GM21786 (cell line): ENCODE measurements at regions not wholly inside any gene's neighbourhood (a gene's known extent, or its start where the extent isn't known, plus 50 kb on each side); places are given as distances from the start of the nearest gene placed in this dataset.

Experiments used
- ATAC-seq: cut with Tn5 transposase; IDR thresholded peaks from one replicate; pipeline ENCODE4 v1.9.1; 2021; ENCODE audit not compliant: unreplicated experiment

DNA sequence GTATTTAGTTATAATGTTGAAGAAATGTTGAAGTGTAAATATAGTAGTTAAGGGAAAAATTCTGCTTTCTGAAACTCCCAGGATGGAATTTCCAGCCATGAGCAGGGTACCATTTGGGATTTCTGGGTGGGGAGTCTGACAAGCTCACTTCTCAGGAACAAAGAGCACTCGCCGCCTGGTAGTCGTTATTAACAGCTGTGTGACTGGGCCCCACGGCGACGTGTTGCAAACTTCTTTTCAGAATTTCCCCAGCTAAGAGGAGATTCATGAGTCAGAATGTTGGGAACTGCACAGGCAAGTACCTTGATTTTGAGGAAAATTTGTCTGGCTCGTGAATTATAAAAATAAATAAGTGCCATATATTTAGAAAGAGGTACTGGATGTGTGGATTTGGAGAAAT, 103.7 kb downstream of the LACC1 start:
- ATAC-seq = no peak

DNA sequence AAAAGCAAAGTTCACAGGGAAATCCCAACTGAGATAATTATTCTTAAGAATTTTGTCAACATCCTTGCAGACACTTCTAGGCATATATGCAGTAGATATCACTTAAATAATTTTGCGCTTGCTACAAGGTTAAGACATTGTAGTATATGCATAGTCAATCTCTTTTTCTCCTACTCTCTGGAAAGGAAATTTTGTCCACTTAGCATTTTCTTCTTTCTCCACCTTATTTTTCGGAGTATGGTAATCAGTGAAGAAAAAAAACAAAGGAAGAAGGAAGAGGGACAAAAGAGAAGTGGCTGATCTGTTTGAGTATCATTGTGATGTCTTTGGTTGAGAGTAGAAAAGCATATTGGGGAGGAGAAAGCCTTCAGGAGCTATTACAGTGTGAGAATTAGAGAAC, 104.6 kb downstream of the LACC1 start:
- no peak for ATAC-seq

DNA sequence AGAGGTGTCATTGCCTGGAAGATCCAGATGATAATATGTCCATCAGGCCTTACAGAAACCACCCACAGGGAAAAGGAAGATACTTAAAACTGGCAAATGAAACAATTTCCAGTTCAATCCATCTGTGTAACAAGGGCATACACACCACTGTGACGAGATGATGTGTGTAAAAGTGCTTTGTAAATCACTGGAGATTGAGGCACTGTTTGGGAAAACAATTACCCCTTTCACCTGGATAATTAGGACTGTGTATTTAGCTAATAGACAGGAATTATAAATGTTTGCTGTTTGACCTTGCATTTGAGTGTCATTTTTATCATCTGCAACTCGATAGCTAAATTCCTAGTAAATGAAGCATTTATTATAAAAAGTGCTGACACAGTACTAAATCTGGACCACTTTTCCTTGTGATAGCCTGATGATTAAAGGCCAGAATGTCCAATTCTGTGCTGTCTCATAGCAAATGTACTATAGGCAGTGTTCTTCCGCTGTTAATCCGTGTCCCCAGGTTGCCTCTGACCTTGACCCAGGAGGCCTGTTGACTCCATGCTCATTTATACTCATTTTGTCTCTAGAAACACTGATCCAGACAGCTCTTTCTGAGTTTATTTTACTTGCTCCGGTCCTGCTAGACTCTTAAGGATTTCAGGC, 105.8 kb downstream of the LACC1 start:
- ATAC-seq = no peak

DNA sequence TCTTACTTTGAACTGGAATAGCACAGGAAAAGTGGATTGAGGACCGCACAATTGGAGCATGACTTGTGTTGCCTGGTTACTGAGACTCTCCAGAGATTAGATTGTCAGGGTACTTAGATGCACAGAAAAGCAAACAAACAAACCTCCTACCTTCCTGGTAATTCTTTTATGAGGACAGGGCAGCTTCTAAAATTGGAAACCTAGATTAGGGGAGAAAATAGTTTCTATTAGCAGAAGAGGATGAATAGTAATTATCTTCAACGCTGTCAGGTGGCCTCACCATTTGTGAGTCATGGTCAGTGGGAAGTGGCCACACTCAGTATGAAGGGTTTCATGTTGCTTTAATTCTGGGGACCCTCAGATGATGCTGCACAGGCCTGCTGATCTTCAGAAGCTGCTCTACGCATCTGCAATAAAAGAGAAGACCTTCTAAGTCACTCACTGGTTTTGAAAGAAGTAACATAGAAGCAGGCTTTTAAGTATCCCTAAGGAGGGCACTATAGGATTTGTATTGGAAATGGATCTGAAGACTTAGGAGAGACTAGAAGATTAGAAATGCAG, 106.8 kb downstream of the LACC1 start:
- ATAC-seq = no peak

DNA sequence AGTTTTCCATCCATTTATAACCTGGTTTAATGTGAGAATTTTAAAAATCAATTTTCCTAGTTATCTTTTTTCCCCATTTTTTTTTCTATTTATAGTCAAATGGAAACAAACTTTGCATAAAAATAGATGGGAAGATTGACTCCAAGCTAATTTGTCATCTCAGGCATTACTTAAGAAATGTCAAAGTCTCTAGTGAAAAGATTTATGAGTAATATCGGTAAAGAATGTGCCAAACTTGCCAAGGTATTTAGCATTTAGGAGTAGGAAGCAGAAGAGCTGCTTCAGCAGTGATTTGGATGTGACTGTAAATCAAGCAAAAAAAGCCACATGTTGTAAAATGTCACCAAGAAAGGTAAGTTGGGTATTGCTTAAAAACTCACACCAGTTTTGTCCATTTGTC, 108.6 kb downstream of the LACC1 start:
- ATAC-seq = no peak

DNA sequence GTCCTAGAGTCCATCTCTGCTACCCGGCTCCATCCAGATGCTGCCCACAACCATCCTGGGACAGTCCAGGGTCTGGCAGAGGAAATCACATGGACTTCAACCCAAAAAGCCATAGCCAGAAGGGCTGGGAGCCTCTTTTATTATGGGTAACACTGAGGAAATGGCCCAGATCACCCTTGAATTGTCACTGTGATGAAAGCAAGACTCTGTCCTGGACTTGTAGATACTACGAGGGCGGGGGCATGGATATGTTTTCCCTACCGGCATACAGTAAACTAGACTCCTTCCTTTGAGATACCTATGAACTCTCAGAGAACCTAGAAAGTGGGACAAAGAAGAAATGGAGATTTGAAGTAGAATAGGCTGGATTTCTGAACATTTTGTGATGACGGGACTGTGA, 110.3 kb downstream of the LACC1 start:
- no peak for ATAC-seq

DNA sequence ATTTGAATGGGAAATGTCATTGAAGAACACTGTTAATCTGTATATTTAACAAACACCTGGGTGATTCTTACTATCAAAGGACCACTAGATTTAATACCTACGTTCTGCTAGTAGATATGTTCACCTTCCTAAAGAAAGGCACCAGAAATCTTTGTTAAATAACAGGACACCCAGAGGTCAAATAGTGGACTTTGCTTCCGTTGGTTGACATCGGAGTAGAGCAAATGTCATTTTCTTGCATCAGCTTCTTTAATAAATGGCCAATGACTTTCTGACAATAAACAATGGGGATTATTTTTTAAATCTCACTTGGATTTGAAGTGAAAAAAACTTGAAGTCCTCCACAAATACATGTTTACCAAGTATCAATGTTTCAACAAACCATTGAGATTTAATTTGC, 111.1 kb downstream of the LACC1 start:
- no peak for ATAC-seq

DNA sequence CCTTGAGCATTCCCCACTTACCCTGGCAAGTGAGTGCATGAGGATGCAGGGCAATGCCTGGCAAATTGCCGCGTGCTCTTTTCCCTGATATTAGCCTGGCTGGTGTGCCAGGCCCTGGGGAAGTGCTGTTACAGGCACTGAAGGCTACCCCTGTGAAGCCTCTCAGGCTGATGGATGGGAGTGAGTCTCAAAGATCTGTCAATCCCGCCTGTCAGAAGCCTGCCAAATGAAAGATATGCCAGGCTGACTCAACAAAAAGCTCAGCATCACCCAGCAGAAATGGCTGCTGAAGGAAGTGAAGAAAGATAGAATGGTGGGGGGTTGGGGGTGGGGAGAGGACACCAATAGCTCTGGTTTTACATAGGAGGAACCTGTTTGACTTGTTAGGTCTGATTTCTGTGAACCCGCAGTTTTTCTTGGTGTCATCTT, 112.1 kb downstream of the LACC1 start:
- no peak for ATAC-seq

DNA sequence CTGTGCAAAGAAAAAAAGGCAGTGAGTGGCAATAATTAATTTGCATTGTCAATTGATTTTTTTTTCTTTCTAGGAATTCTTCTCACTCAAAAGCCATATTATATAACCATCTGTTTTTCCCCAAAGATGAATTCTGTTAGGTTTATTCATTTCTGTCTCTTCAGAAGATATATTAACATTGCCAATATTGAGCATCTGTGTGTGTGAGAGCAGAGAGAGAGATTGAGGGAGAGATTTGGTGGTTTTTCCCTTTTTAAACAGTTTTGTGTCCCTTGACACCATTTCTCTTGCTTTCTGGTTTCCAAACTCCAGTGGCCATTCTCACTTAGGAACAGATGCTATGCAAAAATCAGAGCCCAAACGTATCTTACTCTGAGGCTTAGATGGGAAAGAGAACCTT, 112.5 kb downstream of the LACC1 start:
- no peak for ATAC-seq

DNA sequence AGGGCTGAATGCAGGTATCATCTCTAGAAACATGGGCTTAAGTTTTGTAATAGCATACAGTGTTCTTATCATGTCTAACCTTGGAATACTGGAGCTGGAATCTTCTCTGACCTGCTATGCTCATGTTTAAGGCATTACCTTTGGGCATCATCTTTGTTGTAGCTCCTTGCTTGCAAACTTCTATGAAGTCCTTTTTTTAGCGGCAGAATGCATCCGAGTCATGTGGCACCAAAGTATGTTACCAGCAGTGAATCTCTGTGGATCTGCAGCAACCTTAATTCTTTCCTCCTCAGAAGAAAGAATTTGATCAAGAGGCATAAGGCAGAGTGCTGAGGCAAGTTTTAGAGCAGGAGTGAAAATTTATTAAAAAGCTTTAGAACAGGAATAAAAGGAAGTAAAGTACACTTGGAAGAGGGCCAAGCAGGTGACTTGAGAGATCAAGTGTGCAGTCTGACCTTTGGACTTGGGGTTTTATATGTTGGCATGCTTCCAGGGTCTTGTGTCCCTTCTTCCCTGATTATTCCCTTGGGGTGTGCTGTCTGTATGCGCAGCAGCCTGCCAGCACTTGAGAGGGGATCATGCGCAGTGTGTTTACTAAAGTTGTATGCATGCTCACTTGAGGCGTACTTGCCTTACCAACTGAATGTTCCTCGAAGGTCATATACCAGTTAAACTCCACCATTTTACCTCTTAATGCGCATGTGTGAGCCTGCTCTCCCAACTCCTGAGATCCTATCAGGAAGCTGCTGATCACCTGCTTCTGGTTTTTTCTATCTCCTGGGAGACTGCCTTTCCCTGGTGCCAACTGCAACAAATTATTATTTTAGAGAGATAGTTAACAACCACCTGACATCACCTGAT, 115.5 kb downstream of the LACC1 start:
- ATAC-seq = no peak

DNA sequence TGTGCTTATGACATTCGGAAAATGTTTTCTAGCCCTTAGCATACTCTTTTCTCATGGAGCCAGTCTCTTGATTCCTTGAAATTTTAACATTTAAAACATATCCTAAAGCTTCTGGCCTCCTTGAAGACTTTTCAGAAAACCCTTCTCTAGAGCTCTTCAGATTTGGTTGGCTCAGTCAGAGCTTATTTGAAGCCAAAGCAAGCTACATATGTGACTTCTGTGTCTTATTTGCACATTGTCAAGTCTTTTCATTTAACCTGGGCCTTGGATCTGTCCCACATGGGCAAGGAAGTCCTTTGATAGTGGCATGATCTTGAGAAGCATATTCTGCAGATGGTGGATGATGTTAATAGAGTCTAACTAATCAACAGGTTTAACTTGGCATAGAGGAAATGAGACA, 116.5 kb downstream of the LACC1 start:
- no peak for ATAC-seq

DNA sequence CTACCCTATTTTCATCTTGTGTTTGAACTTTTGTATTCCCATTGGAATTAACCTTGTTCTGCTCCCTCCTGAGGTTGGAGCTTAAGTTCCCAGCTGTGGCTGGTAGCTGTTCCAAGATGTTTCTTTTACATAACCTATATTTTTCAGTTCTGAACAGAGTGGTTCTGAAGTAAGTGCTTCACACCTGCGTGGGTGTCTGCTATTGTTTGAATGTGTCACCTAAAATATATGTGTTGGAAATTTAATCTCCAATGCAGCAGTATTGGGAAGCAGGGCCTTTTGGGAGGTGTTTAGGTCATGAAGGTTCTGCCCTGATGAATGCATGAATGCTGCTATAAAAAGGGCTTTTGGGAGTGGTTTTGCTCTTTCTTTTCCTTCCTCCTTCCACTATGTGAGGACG, 123.8 kb downstream of the LACC1 start:
- no peak for ATAC-seq

DNA sequence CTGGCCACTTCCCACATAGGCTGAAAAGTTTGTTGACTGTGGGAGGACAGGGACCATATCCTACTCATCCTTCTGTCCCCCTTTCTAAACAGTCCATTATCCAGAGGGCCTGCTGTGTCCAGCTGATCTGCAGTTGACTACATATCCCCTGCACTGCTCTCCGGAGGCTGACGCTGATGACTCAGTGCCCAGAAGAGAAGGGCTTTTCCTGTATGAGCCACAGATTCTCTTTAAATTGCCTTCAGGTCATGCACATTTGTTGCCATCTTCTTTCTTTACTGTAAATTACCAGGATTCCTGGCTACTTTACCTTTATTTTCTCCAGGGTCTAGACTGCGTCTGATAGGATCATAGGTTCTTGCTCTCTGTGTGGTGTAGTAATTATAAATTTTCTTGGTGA, 125.2 kb downstream of the LACC1 start:
- ATAC-seq = no peak

DNA sequence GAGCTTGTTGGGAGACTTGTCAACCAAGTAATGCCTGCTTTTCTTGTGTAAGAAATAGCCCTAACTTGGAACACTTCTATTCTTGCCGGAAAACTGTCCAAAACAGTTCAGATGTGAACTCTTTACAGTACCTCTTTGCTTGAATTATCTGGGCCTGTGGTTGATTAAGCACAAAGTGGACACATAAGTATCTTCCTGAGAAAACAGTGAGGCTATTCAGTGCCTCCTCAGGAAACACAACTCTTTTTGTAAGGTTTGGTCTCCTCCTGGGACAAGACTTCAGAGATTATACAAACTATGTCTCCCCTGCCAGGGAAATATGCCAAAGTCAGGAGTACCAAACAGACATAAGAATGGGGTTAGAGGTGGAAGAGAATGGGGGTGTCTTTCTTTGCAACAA, 127.7 kb downstream of the LACC1 start:
- ATAC-seq = no peak

DNA sequence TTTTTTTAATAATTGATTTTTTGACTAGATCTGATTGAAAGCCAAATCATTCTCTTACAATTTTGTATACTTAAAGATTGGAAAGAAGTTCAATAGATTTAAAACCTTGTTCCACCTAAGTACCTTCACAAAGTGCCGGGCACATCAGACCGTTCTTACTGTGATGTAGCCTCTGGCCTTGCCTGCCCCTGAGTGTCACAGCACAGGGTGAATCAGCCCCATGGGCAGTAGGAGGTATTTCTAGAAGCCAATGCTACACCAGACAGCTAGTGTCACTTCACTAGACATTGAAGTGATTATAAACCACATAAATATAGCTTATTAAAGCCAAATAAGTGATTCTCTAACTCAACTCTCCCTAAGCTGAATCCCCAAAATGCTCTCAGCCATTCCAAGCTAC, 131.3 kb downstream of the LACC1 start:
- ATAC-seq = no peak

DNA sequence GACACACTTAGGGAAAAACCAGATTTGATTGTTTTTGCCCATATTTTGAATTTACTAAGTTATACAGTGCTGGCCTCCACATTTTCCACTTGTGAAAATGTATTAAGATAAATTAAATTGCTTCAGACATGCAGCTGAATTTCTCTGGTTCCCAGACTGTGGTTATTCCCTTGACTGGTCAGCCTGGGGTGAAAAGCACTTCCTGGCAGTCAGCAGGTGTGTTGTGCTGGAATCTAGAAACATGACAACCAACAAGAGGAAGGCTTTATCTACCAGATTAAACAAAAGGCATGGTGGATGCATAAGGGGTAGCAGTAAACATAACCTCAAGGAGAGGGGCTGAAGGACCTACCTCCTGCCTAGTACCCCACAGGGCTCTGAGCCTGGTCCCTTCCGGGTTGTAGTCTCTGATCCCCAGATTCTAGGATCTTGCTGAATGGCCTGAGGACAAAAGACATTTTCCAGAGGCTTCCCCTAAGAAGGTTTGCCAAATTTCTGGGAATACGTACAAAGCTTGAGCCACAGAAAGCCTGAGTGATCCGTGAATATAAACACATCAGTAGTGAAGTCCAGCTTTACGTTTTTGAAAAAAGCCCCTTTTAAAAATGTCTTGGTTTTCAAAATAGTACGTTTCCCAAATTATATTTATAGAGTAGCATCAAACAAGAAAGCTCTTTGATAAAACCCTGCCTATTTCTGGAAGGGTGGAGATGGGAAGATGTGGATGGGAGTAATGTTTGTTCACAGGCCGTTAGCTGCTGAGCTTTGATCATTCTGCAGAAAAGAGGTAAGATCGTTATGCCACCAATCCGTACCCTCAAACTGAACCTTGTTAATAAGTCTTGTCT, 133.4 kb downstream of the LACC1 start:
- ATAC-seq = no peak

DNA sequence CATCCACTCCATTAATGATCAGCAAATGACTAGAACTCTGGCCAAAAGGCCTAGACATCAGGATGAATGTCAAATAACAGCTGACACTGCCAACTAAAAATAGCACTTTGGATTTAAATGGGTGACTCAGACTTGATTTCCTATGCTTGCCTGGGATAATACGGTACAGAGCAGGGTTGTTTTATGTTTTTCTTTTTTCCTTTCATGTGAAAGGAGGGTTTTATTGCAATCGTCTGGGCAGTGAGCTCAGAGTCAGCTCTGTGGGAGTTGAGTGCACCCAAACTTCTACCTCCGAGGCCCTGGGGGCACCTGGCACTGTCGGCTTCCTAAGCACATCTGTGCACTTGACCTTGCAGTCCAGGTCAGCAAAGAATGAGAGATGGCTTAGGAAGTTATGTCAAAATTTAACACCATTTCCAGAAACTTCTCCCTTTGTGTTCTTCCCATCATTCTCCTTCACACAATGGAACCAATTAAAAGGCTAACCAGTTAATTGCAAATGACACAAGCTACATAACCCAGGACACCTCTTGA, 134.1 kb downstream of the LACC1 start:
- no peak for ATAC-seq

DNA sequence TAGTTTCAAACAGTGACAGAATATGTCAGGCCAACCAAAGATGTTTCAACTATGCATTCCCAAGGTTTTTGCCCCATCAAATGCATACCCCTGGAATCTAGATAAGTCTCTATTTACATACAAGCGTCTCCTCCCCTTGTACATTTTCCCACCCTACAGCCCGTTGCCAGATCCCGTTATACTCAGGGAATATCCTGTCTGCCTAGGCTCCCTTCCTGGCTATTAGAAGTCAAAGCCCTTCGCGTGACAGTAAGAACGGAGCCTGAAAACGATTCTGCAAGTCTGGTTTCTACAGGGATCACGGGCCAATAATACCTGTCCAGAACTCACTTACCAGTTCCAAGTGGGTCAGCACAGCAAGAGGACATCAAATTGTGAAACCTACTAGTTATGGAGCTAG, 134.8 kb downstream of the LACC1 start:
- no peak for ATAC-seq

DNA sequence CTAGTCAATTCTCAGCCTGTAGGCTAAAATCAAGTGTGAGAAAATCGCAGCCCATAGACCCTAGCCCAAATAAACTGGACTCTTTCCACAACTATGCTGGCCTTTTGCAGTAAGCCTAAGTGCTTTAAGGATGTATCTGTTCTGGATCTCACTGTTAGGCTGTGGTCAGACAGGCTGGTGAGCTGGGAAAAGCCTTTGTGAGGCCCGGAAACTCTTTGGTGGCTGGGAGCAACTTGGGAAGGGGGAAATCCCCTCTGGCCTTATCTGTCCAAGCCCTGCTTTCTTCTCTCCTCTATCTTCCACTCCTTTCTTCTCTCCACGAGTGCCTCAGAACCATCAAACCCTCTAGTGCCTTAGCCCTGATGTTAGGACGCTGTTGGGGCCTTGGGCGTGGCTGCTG, 135.4 kb downstream of the LACC1 start:
- no peak for ATAC-seq

DNA sequence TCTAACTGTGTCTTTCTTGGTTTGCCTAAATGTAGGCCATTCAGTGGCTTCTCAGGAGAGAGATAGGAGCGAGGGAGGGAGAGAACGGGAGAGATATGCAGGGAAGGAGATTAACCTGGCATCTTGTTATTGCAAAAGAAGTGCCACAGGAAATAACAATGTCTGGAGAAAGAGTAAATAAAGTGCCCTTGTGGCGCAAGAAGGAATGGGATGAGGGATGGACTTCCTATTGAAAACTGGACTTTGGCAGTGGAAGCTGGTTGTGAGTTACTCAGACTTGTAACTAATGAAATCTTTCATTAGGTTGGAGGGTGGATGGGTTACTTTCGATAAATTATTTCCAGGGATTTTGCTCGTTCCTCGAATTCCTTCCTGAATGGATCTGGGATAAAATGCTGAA, 136.1 kb downstream of the LACC1 start:
- no peak for ATAC-seq

DNA sequence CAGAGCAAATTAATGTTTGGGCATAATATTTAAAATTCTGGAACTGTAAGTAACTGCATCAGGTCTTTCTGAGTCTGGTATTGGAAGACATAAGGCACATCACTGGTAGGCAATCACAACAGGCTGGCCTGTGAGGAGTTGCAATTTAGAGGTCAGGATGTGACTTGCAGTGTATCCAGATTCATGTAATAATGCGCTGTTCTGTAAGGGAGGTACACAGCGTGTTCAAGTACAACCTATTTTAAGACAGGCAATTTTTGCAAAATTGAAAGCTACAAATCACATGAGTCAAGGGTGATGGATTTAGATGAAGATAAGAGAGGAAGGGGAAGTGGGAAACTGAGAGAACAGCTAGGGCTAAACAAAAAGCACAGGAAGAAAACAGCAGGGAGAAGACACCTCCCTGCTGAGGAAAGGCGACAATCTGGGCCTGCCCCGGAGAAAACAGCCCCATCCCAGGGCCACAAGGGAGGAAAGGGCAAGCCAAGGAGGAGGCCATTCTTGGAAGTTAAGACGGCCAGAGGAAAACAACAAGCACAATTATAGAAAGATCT, 138.1 kb downstream of the LACC1 start:
- ATAC-seq = no peak
